Thyroid gland (tissue), 4 donors: ENCODE measurements at regions not wholly inside any gene's neighbourhood (a gene's known extent, or its start where the extent isn't known, plus 50 kb on each side); places are given as distances from the start of the nearest gene placed in this dataset.

Experiments used
- DNase-seq, 2 donors: peaks; one replicate each; pipeline ENCODE4 v3.0.0-alpha.2; 2019
- H3K27ac ChIP-seq, 3 donors: fragments of 200-600 bp; sonication (generic); 1 replicate in 2 of 3; 2 replicates in 1 of 3; pipeline ENCODE4 v1.5.1; 2016 to 2019; ENCODE audit warnings: mild to moderate bottlenecking in 1 of 3, moderate library complexity in 1 of 3
- H3K27me3 ChIP-seq: fragments of 200-600 bp; sonication (generic); one replicate; pipeline ENCODE4 v1.5.1; 2019
- H3K36me3 ChIP-seq, 2 donors: fragments of 200-600 bp; sonication (generic); one replicate each; pipeline ENCODE4 v1.5.1; 2016 to 2019
- H3K4me1 ChIP-seq, 2 donors: fragments of 200-600 bp; sonication (generic); one replicate each; pipeline ENCODE4 v1.5.1; 2017 to 2019
- H3K4me3 ChIP-seq, 3 donors: fragments of 200-600 bp; sonication (generic); replicated peaks in 1 of 3; 1 replicate in 2 of 3; 2 replicates in 1 of 3; pipeline ENCODE4 v1.5.1; 2016; ENCODE audit warnings: mild to moderate bottlenecking in 1 of 3
- H3K9me3 ChIP-seq: fragments of 200-600 bp; sonication (generic); one replicate; pipeline ENCODE4 v1.5.1; 2017
- POLR2A ChIP-seq, 2 donors: fragments of 450-650 bp; IDR thresholded peaks; one replicate each; pipeline ENCODE4 v1.6.1; 2017; ENCODE audit warnings: antibody characterized with exemption in 2 of 2, mild to moderate bottlenecking in 2 of 2, moderate library complexity in 1 of 2
- WGBS, 2 donors: methylation state at CpG; one replicate each; pipeline ENCODE4 v1.1.5; 2017; 5-methylcytosine and 5-hydroxymethylcytosine counted together
- intact Hi-C: fragments of 100-400 bp; cut with DNase I; formaldehyde crosslinking; loops from one replicate; pipeline ENCODE4 v1.15.1; 2023
- TF ChIP-seq, protein P1 (sequence below), 6 experiments: fragments of 200-600 bp in 3 of 6; fragments of 450-650 bp in 3 of 6; sonication (generic) in 3 of 6; IDR thresholded peaks; one replicate each; pipeline ENCODE4 v1.5.1; 2016 to 2019; ENCODE audit warnings: antibody characterized with exemption in 6 of 6, mild to moderate bottlenecking in 2 of 6, inconsistent platforms in 1 of 6, moderate library complexity in 1 of 6

DNA sequence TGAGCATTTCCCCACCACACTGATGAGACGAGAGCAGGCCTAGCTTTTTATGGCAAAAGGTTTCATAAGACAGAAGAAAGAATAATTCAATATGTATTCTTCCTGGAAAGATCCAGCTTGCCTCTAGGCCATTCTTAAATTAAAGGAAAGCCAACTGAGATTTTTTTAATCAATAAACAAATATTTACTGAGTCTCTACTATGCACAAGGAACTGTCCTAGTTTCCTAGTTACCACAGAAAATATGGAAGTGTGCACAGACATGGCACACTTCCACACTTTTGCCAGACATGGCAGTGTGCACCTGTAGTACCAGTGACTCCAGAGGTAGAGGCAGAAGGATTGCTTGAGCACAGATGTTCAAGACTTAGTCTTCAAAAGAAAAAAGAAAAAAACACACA, 281.0 kb downstream of the CETN3 start:
- no peak overlapping the region for H3K27ac ChIP-seq
- no peaks in the 10 kb centered on the region for H3K36me3 ChIP-seq
- no peak for TF ChIP-seq POLR2A (IDR thresholded peaks at IDR 0.05)
- TF ChIP-seq, protein P1, sequence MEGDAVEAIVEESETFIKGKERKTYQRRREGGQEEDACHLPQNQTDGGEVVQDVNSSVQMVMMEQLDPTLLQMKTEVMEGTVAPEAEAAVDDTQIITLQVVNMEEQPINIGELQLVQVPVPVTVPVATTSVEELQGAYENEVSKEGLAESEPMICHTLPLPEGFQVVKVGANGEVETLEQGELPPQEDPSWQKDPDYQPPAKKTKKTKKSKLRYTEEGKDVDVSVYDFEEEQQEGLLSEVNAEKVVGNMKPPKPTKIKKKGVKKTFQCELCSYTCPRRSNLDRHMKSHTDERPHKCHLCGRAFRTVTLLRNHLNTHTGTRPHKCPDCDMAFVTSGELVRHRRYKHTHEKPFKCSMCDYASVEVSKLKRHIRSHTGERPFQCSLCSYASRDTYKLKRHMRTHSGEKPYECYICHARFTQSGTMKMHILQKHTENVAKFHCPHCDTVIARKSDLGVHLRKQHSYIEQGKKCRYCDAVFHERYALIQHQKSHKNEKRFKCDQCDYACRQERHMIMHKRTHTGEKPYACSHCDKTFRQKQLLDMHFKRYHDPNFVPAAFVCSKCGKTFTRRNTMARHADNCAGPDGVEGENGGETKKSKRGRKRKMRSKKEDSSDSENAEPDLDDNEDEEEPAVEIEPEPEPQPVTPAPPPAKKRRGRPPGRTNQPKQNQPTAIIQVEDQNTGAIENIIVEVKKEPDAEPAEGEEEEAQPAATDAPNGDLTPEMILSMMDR (IDR thresholded peaks at IDR 0.05): no peak
- H3K27me3 ChIP-seq: no peaks in the 10 kb centered on the region
- H3K4me1 ChIP-seq: no peaks in the 10 kb centered on the region
- H3K4me3 ChIP-seq: no peak overlapping the region
- no peaks in the 10 kb centered on the region for H3K9me3 ChIP-seq
- no peak for DNase-seq
- 100% methylated on average over 1 of the region's 1 CpG for WGBS, 2 donors
- intact Hi-C loops: no loop called here

GRCh38 chr5:90119531-90119971, 290.0 kb downstream of the CETN3 start:
- no peak overlapping the region for H3K4me3 ChIP-seq
- no peaks in the 10 kb centered on the region for H3K4me1 ChIP-seq
- no peak overlapping the region for H3K27ac ChIP-seq
- no peaks in the 10 kb centered on the region for H3K36me3 ChIP-seq
- H3K27me3 ChIP-seq: no peaks in the 10 kb centered on the region
- TF ChIP-seq, protein P1 (IDR thresholded peaks at IDR 0.05): no peak
- no peak for TF ChIP-seq POLR2A (IDR thresholded peaks at IDR 0.05)
- H3K9me3 ChIP-seq: no peaks in the 10 kb centered on the region
- 70 to 79% methylated on average over 1 of the region's 1 CpG for WGBS, 2 donors
- DNase-seq: no peak
- intact Hi-C loops: no loop called here

- Histone ChIP-seq H3K4me1 (no peaks in the 10 kb centered on the region), H3K9me3 (no peaks in the 10 kb centered on the region), H3K27ac (no peak overlapping the region), H3K27me3 (no peaks in the 10 kb centered on the region), H3K4me3 (no peak overlapping the region), H3K36me3 (no peaks in the 10 kb centered on the region)
- no peak for DNase-seq
- intact Hi-C loops: no loop called here
- no peak for TF ChIP-seq POLR2A (IDR thresholded peaks at IDR 0.05)
- WGBS, 2 donors: 90 to 97% methylated on average over 1 of the region's 1 CpG
Observed at GRCh38 chr5:90117005-90117404, 292.6 kb downstream of the CETN3 start.

DNA sequence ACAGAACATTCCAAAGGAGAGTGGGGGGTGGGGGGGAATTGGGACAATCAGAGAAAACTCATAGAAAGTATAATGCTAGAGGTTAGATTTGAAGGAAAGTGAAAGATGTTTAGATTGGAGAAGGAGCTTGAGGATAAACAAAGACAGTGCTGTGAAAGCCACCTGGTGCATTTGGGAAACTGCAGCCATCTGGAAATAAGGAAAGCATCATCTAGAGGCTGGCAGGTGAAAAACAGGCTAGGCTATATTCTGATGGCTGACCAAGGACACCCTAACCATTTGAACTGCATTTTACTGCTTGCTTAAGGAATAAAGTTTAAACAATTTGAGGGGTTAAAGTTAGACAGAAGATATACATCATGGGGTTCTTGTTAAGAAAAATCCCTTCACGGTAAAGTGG, 296.4 kb downstream of the CETN3 start:
- TF ChIP-seq, protein P1 (IDR thresholded peaks at IDR 0.05): no peak
- intact Hi-C loops: no loop called here
- 57 to 90% methylated on average over 1 of the region's 1 CpG for WGBS, 2 donors

GRCh38 chr5:90112033-90112692, 297.4 kb downstream of the CETN3 start:
- no peaks in the 10 kb centered on the region for H3K36me3 ChIP-seq

More for the DNA sequence above, 296.4 kb downstream of the CETN3 start:
- Histone ChIP-seq H3K4me1 (no peaks in the 10 kb centered on the region), H3K36me3 (no peaks in the 10 kb centered on the region), H3K4me3 (no peak overlapping the region), H3K27me3 (no peaks in the 10 kb centered on the region), H3K27ac (no peak overlapping the region), H3K9me3 (no peaks in the 10 kb centered on the region)
- no peak for DNase-seq

More at GRCh38 chr5:90112033-90112692, 297.4 kb downstream of the CETN3 start:
- intact Hi-C loops: no loop called here
- Histone ChIP-seq H3K27me3 (no peaks in the 10 kb centered on the region), H3K4me3 (no peak overlapping the region), H3K4me1 (no peaks in the 10 kb centered on the region), H3K27ac (no peak overlapping the region), H3K9me3 (no peaks in the 10 kb centered on the region)
- TF ChIP-seq POLR2A (IDR thresholded peaks at IDR 0.05): no peak
- TF ChIP-seq, protein P1 (IDR thresholded peaks at IDR 0.05): no peak
- DNase-seq: no peak
- WGBS, 2 donors: 36 to 42% methylated on average over 2 of the region's 2 CpGs
